ENCODE measurements at regions not wholly inside any gene's neighbourhood (a gene's known extent, or its start where the extent isn't known, plus 50 kb on each side); places are given as distances from the start of the nearest gene placed in this dataset.

DNA sequence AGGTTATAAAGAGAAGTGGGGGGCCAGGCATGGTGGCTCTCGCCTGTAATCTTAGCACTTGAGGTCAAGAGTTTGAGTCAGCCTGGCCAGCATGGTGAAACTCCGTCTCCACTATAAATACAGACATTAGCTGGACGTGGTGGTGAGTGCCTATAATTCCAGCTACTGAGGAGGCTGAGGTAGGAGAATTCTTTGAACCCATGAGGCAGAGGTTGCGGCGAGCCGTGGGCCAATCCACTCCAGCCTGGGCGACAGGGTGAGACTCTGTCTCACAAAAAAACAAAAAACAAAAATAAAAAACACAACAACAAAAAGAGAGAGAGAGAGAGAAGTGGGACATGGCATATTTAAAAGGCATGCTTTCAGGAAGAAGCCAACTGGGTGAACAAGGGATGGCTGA, 80.1 kb upstream of the CARD18 start:
- no peak overlapping the region for H3K4me3 ChIP-seq
- H3K4me1 ChIP-seq: no peaks in the 10 kb centered on the region
- no peak overlapping the region for H3K9ac ChIP-seq (ENCODE audit: low read depth in 2 of 2, low read length in 2 of 2)
- no peak for DNase-seq
- intact Hi-C loops (cut with DNase I): no loop called here
- H3K27me3 ChIP-seq: no peaks in the 10 kb centered on the region
- H3K27ac ChIP-seq: no peak overlapping the region
- no peaks in the 10 kb centered on the region for H3K9me3 ChIP-seq
- TF ChIP-seq, protein P1, sequence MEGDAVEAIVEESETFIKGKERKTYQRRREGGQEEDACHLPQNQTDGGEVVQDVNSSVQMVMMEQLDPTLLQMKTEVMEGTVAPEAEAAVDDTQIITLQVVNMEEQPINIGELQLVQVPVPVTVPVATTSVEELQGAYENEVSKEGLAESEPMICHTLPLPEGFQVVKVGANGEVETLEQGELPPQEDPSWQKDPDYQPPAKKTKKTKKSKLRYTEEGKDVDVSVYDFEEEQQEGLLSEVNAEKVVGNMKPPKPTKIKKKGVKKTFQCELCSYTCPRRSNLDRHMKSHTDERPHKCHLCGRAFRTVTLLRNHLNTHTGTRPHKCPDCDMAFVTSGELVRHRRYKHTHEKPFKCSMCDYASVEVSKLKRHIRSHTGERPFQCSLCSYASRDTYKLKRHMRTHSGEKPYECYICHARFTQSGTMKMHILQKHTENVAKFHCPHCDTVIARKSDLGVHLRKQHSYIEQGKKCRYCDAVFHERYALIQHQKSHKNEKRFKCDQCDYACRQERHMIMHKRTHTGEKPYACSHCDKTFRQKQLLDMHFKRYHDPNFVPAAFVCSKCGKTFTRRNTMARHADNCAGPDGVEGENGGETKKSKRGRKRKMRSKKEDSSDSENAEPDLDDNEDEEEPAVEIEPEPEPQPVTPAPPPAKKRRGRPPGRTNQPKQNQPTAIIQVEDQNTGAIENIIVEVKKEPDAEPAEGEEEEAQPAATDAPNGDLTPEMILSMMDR (IDR thresholded peaks at IDR 0.05): no peak
- H3K36me3 ChIP-seq: no peaks in the 10 kb centered on the region

DNA sequence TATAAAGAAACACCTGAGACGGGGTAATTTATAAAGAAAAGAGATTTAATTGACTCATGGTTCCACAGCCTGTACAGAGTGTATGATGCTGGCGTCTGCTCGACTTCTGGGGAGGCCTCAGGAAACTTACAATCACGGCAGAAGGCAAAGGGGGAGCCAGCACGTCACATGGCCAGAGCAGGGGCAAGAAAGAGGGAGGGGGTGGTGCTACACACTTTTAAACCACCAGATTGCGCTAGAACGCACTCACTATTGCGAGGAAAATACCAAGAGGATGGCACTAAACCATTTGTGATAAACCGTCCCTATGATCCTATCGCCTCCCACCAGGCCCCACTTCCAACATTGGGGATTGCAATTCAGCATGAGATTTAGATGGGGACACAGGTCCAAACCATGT, 79.7 kb upstream of the CARD18 start:
- no peak overlapping the region for H3K4me3 ChIP-seq
- H3K27ac ChIP-seq: no peak overlapping the region
- no peaks in the 10 kb centered on the region for H3K36me3 ChIP-seq
- no peaks in the 10 kb centered on the region for H3K4me1 ChIP-seq
- intact Hi-C loops (cut with DNase I): no loop called here
- no peaks in the 10 kb centered on the region for H3K27me3 ChIP-seq
- TF ChIP-seq, protein P1 (IDR thresholded peaks at IDR 0.05): no peak
- H3K9ac ChIP-seq (ENCODE audit: low read depth in 2 of 2, low read length in 2 of 2): no peak overlapping the region
- no peaks in the 10 kb centered on the region for H3K9me3 ChIP-seq
- DNase-seq: no peak

DNA sequence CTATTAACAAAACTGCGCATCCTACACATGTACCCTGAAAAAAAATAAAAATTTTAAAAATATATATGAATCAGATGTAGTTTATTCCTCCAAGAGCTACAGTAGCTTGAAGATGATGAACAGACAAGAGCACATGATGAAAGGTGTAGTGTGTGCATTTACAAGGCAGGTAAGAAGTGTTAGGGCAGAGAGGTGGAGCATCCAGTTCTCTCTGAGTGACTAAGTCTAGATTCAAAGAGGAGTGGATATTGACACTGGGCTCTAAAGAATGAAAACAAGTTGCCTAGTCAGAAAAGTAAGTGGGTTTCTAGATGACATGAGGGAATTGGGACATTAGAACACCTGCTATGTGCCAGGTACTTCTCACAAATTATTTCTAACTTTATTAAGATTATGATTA, 76.0 kb upstream of the CARD18 start:
- Histone ChIP-seq H3K4me1 (no peaks in the 10 kb centered on the region), H3K9me3 (no peaks in the 10 kb centered on the region), H3K36me3 (no peaks in the 10 kb centered on the region), H3K4me3 (no peak overlapping the region), H3K27me3 (no peaks in the 10 kb centered on the region), H3K9ac (ENCODE audit: low read depth in 2 of 2, low read length in 2 of 2) (no peak overlapping the region), H3K27ac (no peak overlapping the region)
- intact Hi-C loops (cut with DNase I): no loop called here
- TF ChIP-seq, protein P1 (IDR thresholded peaks at IDR 0.05): no peak
- no peak for DNase-seq

DNA sequence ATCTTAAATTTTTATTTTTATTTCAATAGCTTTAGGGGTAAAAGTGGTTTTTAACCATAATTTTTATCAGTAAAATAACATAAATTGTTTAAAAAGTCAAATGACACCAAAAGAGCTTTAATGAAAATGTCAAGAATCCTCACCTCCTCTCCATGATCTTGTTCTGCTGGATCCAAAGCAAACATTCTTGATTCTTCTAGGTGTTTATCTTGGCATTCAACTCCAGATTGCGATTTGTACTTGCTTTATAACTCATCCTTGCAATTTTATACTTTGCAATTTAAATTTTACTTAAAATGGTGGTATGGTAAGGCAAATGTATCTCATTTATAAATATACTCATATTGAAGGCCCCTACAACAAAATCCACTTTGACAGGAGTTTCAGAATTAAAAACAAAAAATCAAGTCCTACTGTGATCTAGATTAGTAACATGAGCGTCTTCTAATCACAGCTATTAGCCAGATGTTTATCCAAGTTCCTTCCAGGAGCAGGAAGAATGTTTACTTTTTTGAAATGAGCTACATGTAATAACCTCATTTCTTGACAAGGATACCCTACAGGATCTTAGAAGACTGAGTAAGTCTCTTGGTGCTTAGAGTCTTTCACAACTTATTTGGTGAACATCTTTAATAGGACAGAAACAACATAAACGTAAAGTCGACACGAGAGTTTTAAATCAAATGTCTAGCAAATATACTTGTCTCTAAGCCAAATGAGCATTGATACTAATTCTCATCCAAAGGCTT, 72.4 kb upstream of the CARD18 start:
- Histone ChIP-seq H3K9ac (ENCODE audit: low read depth in 2 of 2, low read length in 2 of 2) (no peak overlapping the region), H3K4me1 (no peaks in the 10 kb centered on the region), H3K36me3 (no peaks in the 10 kb centered on the region), H3K27ac (no peak overlapping the region), H3K27me3 (no peaks in the 10 kb centered on the region), H3K9me3 (no peaks in the 10 kb centered on the region), H3K4me3 (no peak overlapping the region)
- no peak for DNase-seq
- TF ChIP-seq, protein P1 (IDR thresholded peaks at IDR 0.05): no peak
- intact Hi-C loops (cut with DNase I): no loop called here

DNA sequence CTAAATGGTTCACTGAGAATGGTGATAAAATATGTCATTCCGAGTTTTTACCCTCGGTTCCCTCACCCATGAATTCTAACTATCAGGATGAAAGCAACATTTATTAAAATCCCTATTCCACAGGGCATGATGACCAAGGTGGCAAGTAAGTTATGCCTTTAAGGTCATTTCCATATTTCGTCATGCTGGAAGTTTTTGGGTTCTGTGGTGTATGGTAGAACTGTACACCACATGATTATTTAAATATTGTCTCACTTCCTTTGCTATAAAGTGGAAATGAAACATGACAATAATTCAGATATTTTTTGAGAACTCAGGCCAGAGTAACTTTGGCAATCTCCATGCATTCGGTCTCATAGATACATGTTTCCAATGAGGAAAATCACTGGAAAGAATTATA, 68.5 kb upstream of the CARD18 start:
- H3K4me1 ChIP-seq: peaks cover 3% of the 10 kb centered on the region
- no peaks in the 10 kb centered on the region for H3K27me3 ChIP-seq
- DNase-seq: no peak
- intact Hi-C loops (cut with DNase I): no loop called here
- H3K9ac ChIP-seq (ENCODE audit: low read depth in 2 of 2, low read length in 2 of 2): no peak overlapping the region
- TF ChIP-seq, protein P1 (IDR thresholded peaks at IDR 0.05): no peak
- H3K9me3 ChIP-seq: no peaks in the 10 kb centered on the region
- no peak overlapping the region for H3K27ac ChIP-seq
- H3K36me3 ChIP-seq: no peaks in the 10 kb centered on the region
- no peak overlapping the region for H3K4me3 ChIP-seq
